ENCODE measurements at regions not wholly inside any gene's neighbourhood (a gene's known extent, or its start where the extent isn't known, plus 50 kb on each side); places are given as distances from the start of the nearest gene placed in this dataset.
A peak's percentile ranks its signal among the peaks of the same experiment; 100 is the strongest.
"Not testable (repeated sequence)": the region's sequence is repeated elsewhere in the genome, so short reads cannot be mapped to it uniquely, and the experiment has no call there.

GRCh38 chr7:113606325-113606724 is 312.5 kb downstream of the PPP1R3A start:
- ATAC-seq (ENCODE audit: insufficient read depth, low FRiP score): no peak
- no peak for DNase-seq
- no peak overlapping the region for H3K4me3 ChIP-seq
- H3K9ac ChIP-seq (ENCODE audit: insufficient read depth in 1 of 2, low read length in 2 of 2): no peak overlapping the region
- no peaks in the 10 kb centered on the region for H3K4me1 ChIP-seq (ENCODE audit: control insufficient read depth in 5 of 5, insufficient read depth in 5 of 5, low read length in 5 of 5)
- no peak for TF ChIP-seq CTCF (IDR thresholded peaks at IDR 0.05; ENCODE audit: control extremely low read depth, extremely low read depth)
- H3K9me3 ChIP-seq (ENCODE audit: control insufficient read depth in 4 of 4, insufficient read depth in 3 of 4, low read length in 3 of 4): no peaks in the 10 kb centered on the region
- H3K27me3 ChIP-seq (ENCODE audit: control insufficient read depth in 3 of 3, insufficient read depth in 3 of 3, low read length in 2 of 3): no peaks in the 10 kb centered on the region
- no peaks in the 10 kb centered on the region for H3K36me3 ChIP-seq (ENCODE audit: control insufficient read depth in 4 of 4, insufficient read depth in 4 of 4, low read length in 4 of 4)
- no peak overlapping the region for H3K27ac ChIP-seq (ENCODE audit: low read depth in 1 of 2, low read length in 1 of 2)
- WGBS, 2 donors: 61 to 69% methylated on average over 3 of the region's 3 CpGs

GRCh38 chr7:113600428-113600827 is 318.4 kb downstream of the PPP1R3A start:
- not testable (repeated sequence) for H3K9me3 ChIP-seq (ENCODE audit: control insufficient read depth in 4 of 4, insufficient read depth in 3 of 4, low read length in 3 of 4); H3K9ac ChIP-seq (ENCODE audit: insufficient read depth in 1 of 2, low read length in 2 of 2); H3K4me1 ChIP-seq (ENCODE audit: control insufficient read depth in 5 of 5, insufficient read depth in 5 of 5, low read length in 5 of 5); DNase-seq; H3K27ac ChIP-seq (ENCODE audit: low read depth in 1 of 2, low read length in 1 of 2); H3K36me3 ChIP-seq (ENCODE audit: control insufficient read depth in 4 of 4, insufficient read depth in 4 of 4, low read length in 4 of 4); H3K27me3 ChIP-seq (ENCODE audit: control insufficient read depth in 3 of 3, insufficient read depth in 3 of 3, low read length in 2 of 3); ATAC-seq (ENCODE audit: insufficient read depth, low FRiP score); H3K4me3 ChIP-seq
- 76 to 80% methylated on average over 2 of the region's 2 CpGs for WGBS, 2 donors

GRCh38 chr7:113593455-113593854 is 325.4 kb downstream of the PPP1R3A start:
- H3K4me3 ChIP-seq; H3K9me3 ChIP-seq (ENCODE audit: control insufficient read depth in 4 of 4, insufficient read depth in 3 of 4, low read length in 3 of 4); H3K4me1 ChIP-seq (ENCODE audit: control insufficient read depth in 5 of 5, insufficient read depth in 5 of 5, low read length in 5 of 5); H3K36me3 ChIP-seq (ENCODE audit: control insufficient read depth in 4 of 4, insufficient read depth in 4 of 4, low read length in 4 of 4); H3K27ac ChIP-seq (ENCODE audit: low read depth in 1 of 2, low read length in 1 of 2); H3K9ac ChIP-seq (ENCODE audit: insufficient read depth in 1 of 2, low read length in 2 of 2); H3K27me3 ChIP-seq (ENCODE audit: control insufficient read depth in 3 of 3, insufficient read depth in 3 of 3, low read length in 2 of 3); ATAC-seq (ENCODE audit: insufficient read depth, low FRiP score): not testable (repeated sequence)
- 87 to 93% methylated on average over 27 to 30 of the region's 30 CpGs for WGBS, 2 donors
- peak in 1 of 3 donors; percentile 1 for DNase-seq

- H3K9me3 ChIP-seq (ENCODE audit: control insufficient read depth in 4 of 4, insufficient read depth in 3 of 4, low read length in 3 of 4); H3K9ac ChIP-seq (ENCODE audit: insufficient read depth in 1 of 2, low read length in 2 of 2); DNase-seq; H3K27ac ChIP-seq (ENCODE audit: low read depth in 1 of 2, low read length in 1 of 2); H3K36me3 ChIP-seq (ENCODE audit: control insufficient read depth in 4 of 4, insufficient read depth in 4 of 4, low read length in 4 of 4); H3K4me3 ChIP-seq; ATAC-seq (ENCODE audit: insufficient read depth, low FRiP score); H3K4me1 ChIP-seq (ENCODE audit: control insufficient read depth in 5 of 5, insufficient read depth in 5 of 5, low read length in 5 of 5); H3K27me3 ChIP-seq (ENCODE audit: control insufficient read depth in 3 of 3, insufficient read depth in 3 of 3, low read length in 2 of 3): not testable (repeated sequence)
- WGBS, 2 donors: 91 to 96% methylated on average over 7 to 8 of the region's 8 CpGs
These were observed 325.9 kb downstream of the PPP1R3A start for GRCh38 chr7:113592924-113593323.

- Histone ChIP-seq H3K4me1 (ENCODE audit: control insufficient read depth in 5 of 5, insufficient read depth in 5 of 5, low read length in 5 of 5) (no peaks in the 10 kb centered on the region), H3K9ac (ENCODE audit: insufficient read depth in 1 of 2, low read length in 2 of 2) (no peak overlapping the region), H3K4me3 (no peak overlapping the region), H3K27me3 (ENCODE audit: control insufficient read depth in 3 of 3, insufficient read depth in 3 of 3, low read length in 2 of 3) (no peaks in the 10 kb centered on the region), H3K27ac (ENCODE audit: low read depth in 1 of 2, low read length in 1 of 2) (no peak overlapping the region), H3K9me3 (ENCODE audit: control insufficient read depth in 4 of 4, insufficient read depth in 3 of 4, low read length in 3 of 4) (no peaks in the 10 kb centered on the region), H3K36me3 (ENCODE audit: control insufficient read depth in 4 of 4, insufficient read depth in 4 of 4, low read length in 4 of 4) (no peaks in the 10 kb centered on the region)
- ATAC-seq (ENCODE audit: insufficient read depth, low FRiP score) (no peak), DNase-seq (no peak)
- no peak for TF ChIP-seq CTCF (IDR thresholded peaks at IDR 0.05; ENCODE audit: control extremely low read depth, extremely low read depth)
These were observed 336.3 kb downstream of the PPP1R3A start for GRCh38 chr7:113582471-113582870.

- not testable (repeated sequence) for H3K9ac ChIP-seq (ENCODE audit: insufficient read depth in 1 of 2, low read length in 2 of 2); H3K27me3 ChIP-seq (ENCODE audit: control insufficient read depth in 3 of 3, insufficient read depth in 3 of 3, low read length in 2 of 3); H3K4me1 ChIP-seq (ENCODE audit: control insufficient read depth in 5 of 5, insufficient read depth in 5 of 5, low read length in 5 of 5); ATAC-seq (ENCODE audit: insufficient read depth, low FRiP score); H3K9me3 ChIP-seq (ENCODE audit: control insufficient read depth in 4 of 4, insufficient read depth in 3 of 4, low read length in 3 of 4); DNase-seq; H3K4me3 ChIP-seq; H3K27ac ChIP-seq (ENCODE audit: low read depth in 1 of 2, low read length in 1 of 2); H3K36me3 ChIP-seq (ENCODE audit: control insufficient read depth in 4 of 4, insufficient read depth in 4 of 4, low read length in 4 of 4)
- 85 to 91% methylated on average over 8 of the region's 8 CpGs for WGBS, 2 donors
These were observed 355.6 kb downstream of the PPP1R3A start for GRCh38 chr7:113563257-113563656.
